Endothelial cell of umbilical vein (primary cell): ENCODE measurements at regions not wholly inside any gene's neighbourhood (a gene's known extent, or its start where the extent isn't known, plus 50 kb on each side); places are given as distances from the start of the nearest gene placed in this dataset.

ENCODE experiments used
- BruUV-seq: library from RNA; stranded (reverse); fragments of 400-500 nt; replicated peaks from 2 replicates; lab custom pipeline; 2021; lab: Mats Ljungman, UMichigan
- CTCF ChIA-PET: fragments of 300-600, 350-600 bp; sonication (Branson Sonifier 250); formaldehyde crosslinking; loops from one replicate; lab custom pipeline; 2021; ENCODE audit warnings: antibody characterized with exemption, inconsistent platforms; lab: Charles Lee
- POLR2A ChIA-PET: fragments of 300-600, 350-600 bp; sonication (Branson Sonifier 250); formaldehyde crosslinking; loops from one replicate; lab custom pipeline; 2021; ENCODE audit warnings: antibody characterized with exemption, inconsistent platforms; lab: Charles Lee
- DNase-seq: peaks from one replicate; pipeline ENCODE4 v3.0.0-alpha.2; 2011; ENCODE audit warnings: low read depth, low spot score
- FAIRE-seq: peaks from 2 replicates; lab custom pipeline; 2011; peaks lifted over from hg19 to GRCh38; lab: Jason Lieb, UNC
- H2AFZ ChIP-seq: 2 replicates; pipeline ENCODE4 v1.6.0; 2012; ENCODE audit warnings: low read depth, low read length, control low read depth, inconsistent platforms
- H3K27ac ChIP-seq: 2 replicates; pipeline ENCODE4 v1.5.1; 2011; ENCODE audit warnings: low read depth, mild to moderate bottlenecking, control low read depth, low read length, moderate library complexity; ENCODE audit not compliant: insufficient read depth
- H3K27me3 ChIP-seq, 2 experiments: 2 replicates each; pipeline versions ENCODE4 v1.6.0 to v1.6.1; 2011; ENCODE audit warnings: low read length in 2 of 2, mixed read lengths in 1 of 2; ENCODE audit not compliant: control insufficient read depth in 2 of 2, insufficient read depth in 2 of 2
- H3K36me3 ChIP-seq, 2 experiments: 2 replicates in 1 of 2; 3 replicates in 1 of 2; pipeline ENCODE4 v1.5.1; 2011; ENCODE audit warnings: low read length in 2 of 2, mild to moderate bottlenecking in 1 of 2, moderate library complexity in 1 of 2; ENCODE audit not compliant: control insufficient read depth in 2 of 2, insufficient read depth in 2 of 2; ENCODE audit errors: extremely low read depth in 1 of 2
- H3K4me1 ChIP-seq: 3 replicates; pipeline ENCODE4 v1.5.1; 2011; ENCODE audit warnings: mild to moderate bottlenecking, low read length; ENCODE audit not compliant: control insufficient read depth, insufficient read depth; ENCODE audit errors: extremely low read depth
- H3K4me2 ChIP-seq: 2 replicates; pipeline ENCODE4 v1.6.1; 2011; ENCODE audit warnings: low read length, control low read depth, mixed read lengths; ENCODE audit not compliant: insufficient read depth
- H3K4me3 ChIP-seq, 3 experiments: fragments of 200-600 bp in 1 of 3; sonication (generic), shearing (Covaris generic) in 1 of 3; replicated peaks in 1 of 3; 2 replicates each; pipeline ENCODE4 v1.5.1; 2011 to 2016; ENCODE audit warnings: control low read depth in 3 of 3, low read length in 3 of 3, mild to moderate bottlenecking in 2 of 3, inconsistent platforms in 1 of 3, low read depth in 1 of 3, moderate library complexity in 1 of 3; ENCODE audit not compliant: insufficient read depth in 1 of 3
- H3K79me2 ChIP-seq: 2 replicates; pipeline ENCODE4 v1.6.0; 2012; ENCODE audit warnings: low read length, inconsistent platforms; ENCODE audit not compliant: control insufficient read depth, insufficient read depth
- H3K9ac ChIP-seq: replicated peaks from 2 replicates; pipeline ENCODE3; 2011; ENCODE audit warnings: low read length, control low read depth; ENCODE audit not compliant: insufficient read depth; ENCODE audit errors: extremely low read depth
- H3K9me1 ChIP-seq: replicated peaks from 3 replicates; pipeline ENCODE4 v1.6.0; 2011; ENCODE audit warnings: mild to moderate bottlenecking, low read length; ENCODE audit not compliant: control insufficient read depth, insufficient read depth; ENCODE audit errors: extremely low read depth
- H3K9me3 ChIP-seq: replicated peaks from 2 replicates; pipeline ENCODE4 v1.5.1; 2012; ENCODE audit warnings: low read length, inconsistent platforms; ENCODE audit not compliant: control insufficient read depth, insufficient read depth
- H4K20me1 ChIP-seq: replicated peaks from 2 replicates; pipeline ENCODE3; 2011; ENCODE audit warnings: mild to moderate bottlenecking, low read length; ENCODE audit not compliant: control insufficient read depth, insufficient read depth; ENCODE audit errors: extremely low read depth
- CTCF ChIP-seq, 2 donors: IDR thresholded peaks; 1 replicate in 1 of 2; 2 replicates in 1 of 2; pipeline ENCODE4 v1.5.1; 2011; ENCODE audit warnings: low read length in 2 of 2, mild to moderate bottlenecking in 2 of 2, moderate library complexity in 2 of 2, control low read depth in 1 of 2, inconsistent platforms in 1 of 2, low read depth in 1 of 2; ENCODE audit not compliant: insufficient read depth in 1 of 2; ENCODE audit errors: extremely low read depth in 1 of 2
- EZH2 ChIP-seq: IDR thresholded peaks from 2 replicates; pipeline ENCODE4 v1.6.1; 2012; ENCODE audit warnings: borderline replicate concordance, low read depth, mild to moderate bottlenecking, moderate library complexity, low read length, inconsistent platforms; ENCODE audit not compliant: severe bottlenecking
- FOS ChIP-seq: IDR thresholded peaks from 2 replicates; pipeline ENCODE4 v1.6.1; 2011; ENCODE audit warnings: mild to moderate bottlenecking, low read length, moderate library complexity, borderline replicate concordance; ENCODE audit not compliant: insufficient read depth
- GATA2 ChIP-seq: IDR thresholded peaks from 2 replicates; pipeline ENCODE4 v1.7.0; 2011; ENCODE audit warnings: low read depth, mild to moderate bottlenecking, moderate library complexity, mixed read lengths, low read length; ENCODE audit not compliant: insufficient read length, insufficient read depth
- JUN ChIP-seq: IDR thresholded peaks from 2 replicates; pipeline ENCODE4 v1.6.1; 2011; ENCODE audit warnings: borderline replicate concordance, low read depth; ENCODE audit not compliant: insufficient read length, insufficient read depth
- MAX ChIP-seq: IDR thresholded peaks from 2 replicates; pipeline ENCODE4 v1.6.1; 2011; ENCODE audit not compliant: insufficient read depth, insufficient read length
- MYC ChIP-seq: IDR thresholded peaks from one replicate; pipeline ENCODE4 v1.6.1; 2011; ENCODE audit warnings: mild to moderate bottlenecking, low read depth, low read length
- POLR2A ChIP-seq: IDR thresholded peaks from 2 replicates; pipeline ENCODE4 v1.6.1; 2012; ENCODE audit warnings: low read depth, mild to moderate bottlenecking, control low read depth, low read length
- POLR2AphosphoS5 ChIP-seq: IDR thresholded peaks from 2 replicates; pipeline ENCODE4 v1.6.1; 2012; ENCODE audit warnings: low read depth, mild to moderate bottlenecking, control low read depth, low read length, moderate library complexity; ENCODE audit not compliant: insufficient read depth
- dilution Hi-C: fragments of 300-500 bp; cut with MboI; formaldehyde crosslinking; loops from one replicate; pipeline ENCODE4 v1.15.0; 2019; ENCODE audit warnings: low sequenced_read_pairs; ENCODE audit not compliant: extremely low pct_ligation_motif_present
- intact Hi-C: fragments of 100-400 bp; cut with micrococcal nuclease; formaldehyde crosslinking; loops from one replicate; pipeline ENCODE4 v1.10.0; 2022

DNA sequence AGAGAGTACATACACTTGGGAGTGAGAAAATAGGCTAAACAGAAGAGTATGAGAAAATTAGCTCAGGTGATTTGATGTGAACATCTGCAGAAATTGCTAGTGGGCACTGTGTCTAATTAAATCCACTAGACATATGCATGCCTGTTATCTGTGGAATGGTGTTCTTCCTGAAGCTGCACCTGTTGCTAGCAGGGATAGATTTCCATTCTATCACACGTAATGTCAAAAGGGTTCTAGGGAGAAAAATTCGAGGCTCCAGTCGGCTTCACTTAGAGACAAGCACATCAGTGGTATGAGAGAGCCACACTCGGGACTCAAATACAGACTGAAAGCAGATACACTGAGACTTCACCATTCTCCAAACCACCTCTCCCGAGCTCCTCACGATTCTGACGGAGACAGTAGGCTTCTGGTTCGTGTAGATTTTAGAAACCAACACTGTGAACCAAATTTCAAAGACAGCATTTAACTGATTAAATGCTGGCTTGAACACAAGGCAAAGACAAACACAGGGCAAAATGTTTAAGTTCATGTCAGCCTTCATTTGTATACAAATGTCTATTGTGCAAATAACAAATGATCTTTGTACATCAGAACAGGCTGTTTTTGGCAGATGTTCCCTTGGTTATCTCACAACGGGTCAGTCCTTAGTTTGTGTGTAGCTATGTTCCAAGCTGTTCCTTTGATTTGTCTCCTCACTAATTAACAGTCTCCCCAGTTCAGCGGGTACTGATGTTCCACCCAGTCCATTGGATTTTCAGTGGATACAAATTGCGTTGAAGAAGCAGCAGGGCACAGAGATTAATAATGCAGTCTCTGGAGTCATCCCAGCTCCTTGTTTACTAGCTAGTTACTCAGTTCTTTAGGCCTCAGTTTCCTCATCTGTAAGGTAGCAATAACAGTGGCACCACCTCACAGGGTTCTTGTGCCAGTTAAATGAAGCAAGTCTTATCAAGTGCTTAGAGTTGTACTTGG lies 131.0 kb upstream of the IFNGR1 start:
- H3K27ac ChIP-seq = no peak overlapping the region
- H3K79me2 ChIP-seq = no peaks in the 10 kb centered on the region
- no TSS peak for BruUV-seq
- no peak for TF ChIP-seq EZH2
- no peak for TF ChIP-seq POLR2A
- TF ChIP-seq POLR2AphosphoS5 = no peak
- no peak for TF ChIP-seq GATA2
- TF ChIP-seq MYC = no peak
- no peak for TF ChIP-seq JUN
- TF ChIP-seq MAX = no peak
- TF ChIP-seq CTCF (IDR thresholded peaks at IDR 0.05; ENCODE audit: extremely low read depth in 1 of 2, insufficient read depth in 1 of 2, low read depth in 1 of 2, low read length in 2 of 2) = no peak
- TF ChIP-seq FOS = no peak
- no peaks in the 10 kb centered on the region for H4K20me1 ChIP-seq
- ChIA-PET CTCF (interaction anchor here (0.9 to 1.5 kb wide), 3 partner anchors 23 to 265 kb away, joined by 3 to 4 read pairs (median 3); no protein-coding TSS in a partner anchor), POLR2A (no interaction called here)
- no peak for DNase-seq
- FAIRE-seq = no peak
- no peak overlapping the region for H3K9ac ChIP-seq
- no peak overlapping the region for H3K4me2 ChIP-seq
- no peak overlapping the region for H2AFZ ChIP-seq
- H3K4me3 ChIP-seq = no peak overlapping the region
- no peaks in the 10 kb centered on the region for H3K36me3 ChIP-seq
- peaks cover 0 to 6% of the 10 kb centered on the region in 2 experiments for H3K27me3 ChIP-seq
- intact Hi-C loops = no loop called here
- dilution Hi-C loops = no loop called here
- H3K9me3 ChIP-seq = no peaks in the 10 kb centered on the region
- no peaks in the 10 kb centered on the region for H3K4me1 ChIP-seq
- no peaks in the 10 kb centered on the region for H3K9me1 ChIP-seq
